ENCODE measurements at regions not wholly inside any gene's neighbourhood (a gene's known extent, or its start where the extent isn't known, plus 50 kb on each side); places are given as distances from the start of the nearest gene placed in this dataset.

GRCh38 chr9:85289142-85289541, 452.6 kb downstream of the AGTPBP1 start:
- Histone ChIP-seq H2BK5ac (ENCODE audit: low read depth, low read length, poor library complexity, severe bottlenecking) (no peak overlapping the region), H3K79me1 (ENCODE audit: low read depth in 1 of 2, low read length in 2 of 2) (no peaks in the 10 kb centered on the region), H2AFZ (replicated peaks; ENCODE audit: low read length, poor library complexity) (no peak overlapping the region), H2BK20ac (ENCODE audit: low read depth, low read length) (no peak overlapping the region), H3K4me3 (ENCODE audit: insufficient read depth, low read depth, low read length) (no peak overlapping the region), H3K56ac (ENCODE audit: extremely low read depth, insufficient read depth, low read length) (no peak overlapping the region), H3K36me3 (ENCODE audit: control insufficient read depth, insufficient read depth, low read length) (no peaks in the 10 kb centered on the region), H3K27me3 (ENCODE audit: control insufficient read depth, insufficient read depth, low read length) (no peaks in the 10 kb centered on the region), H3K4ac (ENCODE audit: low read depth, low read length) (no peak overlapping the region), H3K9me3 (ENCODE audit: control insufficient read depth, insufficient read depth, low read length) (peaks cover 13% of the 10 kb centered on the region), H3K9ac (ENCODE audit: low read depth, low read length) (no peak overlapping the region), H3K4me2 (ENCODE audit: low read depth, low read length) (no peak overlapping the region), H4K5ac (ENCODE audit: low read depth, low read length) (no peak overlapping the region), H2AK5ac (ENCODE audit: low read depth, low read length) (no peak overlapping the region), H4K8ac (ENCODE audit: low read depth in 2 of 2, low read length in 2 of 2) (no peak overlapping the region), H3K14ac (replicated peaks; ENCODE audit: low read depth, low read length) (no peak overlapping the region), H3K4me1 (ENCODE audit: control insufficient read depth, insufficient read depth, low read length) (no peaks in the 10 kb centered on the region), H3K18ac (ENCODE audit: low read depth, low read length) (no peak overlapping the region), H2AK9ac (replicated peaks; ENCODE audit: low read depth, low read length, poor library complexity) (no peak overlapping the region), H3K27ac (ENCODE audit: insufficient read depth, low read length) (no peak overlapping the region), H3K9me1 (ENCODE audit: insufficient read depth, low read length) (no peaks in the 10 kb centered on the region), H2BK15ac (ENCODE audit: low read depth, low read length) (no peak overlapping the region), H2BK120ac (ENCODE audit: low read depth, low read length) (no peak overlapping the region), H3K23ac (ENCODE audit: low read depth, low read length) (no peak overlapping the region), H4K91ac (ENCODE audit: insufficient read depth, low read depth, low read length) (no peak overlapping the region), H4K20me1 (ENCODE audit: insufficient read depth, low read length) (no peaks in the 10 kb centered on the region)
- intact Hi-C loops (cut with micrococcal nuclease) = no loop called here
- ATAC-seq (ENCODE audit: low read depth) (no peak), DNase-seq (no peak)
- in situ Hi-C loops (cut with MboI; ENCODE audit: low sequenced_read_pairs) = no loop called here
- WGBS, 2 experiments (ENCODE audit: extremely low coverage in 2 of 2, insufficient read length in 1 of 2) = 60% methylated on average over 1 of the region's 18 CpGs; no CpG with 5 or more reads in 1 of the 2 experiments
- ChIA-PET CTCF (no interaction called here), POLR2A (ENCODE audit: unreplicated experiment) (no interaction called here)
- no TSS peak for BruUV-seq (replicated peaks)
- dilution Hi-C loops (cut with HindIII; ENCODE audit: low sequenced_read_pairs, unreplicated experiment) = no loop called here
- no peak for TF ChIP-seq RAD21 (IDR thresholded peaks at IDR 0.05; ENCODE audit: low read length)
- TF ChIP-seq NFE2L2 (IDR thresholded peaks at IDR 0.05; ENCODE audit: low read depth, low read length) = no peak
- TF ChIP-seq USF2 (IDR thresholded peaks at IDR 0.05; ENCODE audit: low read depth, low read length) = no peak
- no peak for TF ChIP-seq RCOR1 (IDR thresholded peaks at IDR 0.05; ENCODE audit: insufficient replicate concordance, low read length)
- no peak for TF ChIP-seq BHLHE40 (IDR thresholded peaks at IDR 0.05; ENCODE audit: low read depth, low read length)
- TF ChIP-seq SMC3 (IDR thresholded peaks at IDR 0.05; ENCODE audit: low read depth, low read length) = no peak
- TF ChIP-seq MAFK (IDR thresholded peaks at IDR 0.05; ENCODE audit: low read depth, low read length) = no peak
